ENCODE measurements at regions not wholly inside any gene's neighbourhood (a gene's known extent, or its start where the extent isn't known, plus 50 kb on each side); places are given as distances from the start of the nearest gene placed in this dataset.

- intact Hi-C loops (cut with micrococcal nuclease), result no loop called here
- Mint-ChIP-seq H3K36me3 (ENCODE audit: low read depth) (no peaks in the 10 kb centered on the region), H3K27ac (no peak overlapping the region), H3K4me3 (no peak overlapping the region), H3K4me1 (peaks cover 2% of the 10 kb centered on the region), H3K27me3 (no peaks in the 10 kb centered on the region), H3K9me3 (no peaks in the 10 kb centered on the region)
- no peak for DNase-seq
These were observed 207.2 kb upstream of the GPR26 start for GRCh38 chr10:123458933-123459332.

GRCh38 chr10:123459371-123460091 lies 206.6 kb upstream of the GPR26 start:
- no peak overlapping the region for H3K4me3 Mint-ChIP-seq
- DNase-seq, result no peak
- H3K27ac Mint-ChIP-seq, result no peak overlapping the region
- no peaks in the 10 kb centered on the region for H3K36me3 Mint-ChIP-seq (ENCODE audit: low read depth)
- peaks cover 2% of the 10 kb centered on the region for H3K4me1 Mint-ChIP-seq
- H3K9me3 Mint-ChIP-seq, result no peaks in the 10 kb centered on the region
- no peaks in the 10 kb centered on the region for H3K27me3 Mint-ChIP-seq
- intact Hi-C loops (cut with micrococcal nuclease), result no loop called here

- Mint-ChIP-seq H3K27ac (no peak overlapping the region), H3K36me3 (ENCODE audit: low read depth) (no peaks in the 10 kb centered on the region), H3K27me3 (no peaks in the 10 kb centered on the region), H3K4me3 (no peak overlapping the region), H3K4me1 (peaks cover 2% of the 10 kb centered on the region), H3K9me3 (no peaks in the 10 kb centered on the region)
- intact Hi-C loops (cut with micrococcal nuclease), result no loop called here
- no peak for DNase-seq
These were observed 203.9 kb upstream of the GPR26 start for GRCh38 chr10:123462246-123462645.

- peaks cover 2% of the 10 kb centered on the region for H3K4me1 Mint-ChIP-seq
- intact Hi-C loops (cut with micrococcal nuclease), result no loop called here
These were observed 203.4 kb upstream of the GPR26 start for GRCh38 chr10:123462756-123463155.

GRCh38 chr10:123463181-123463580 lies 203.0 kb upstream of the GPR26 start:
- intact Hi-C loops (cut with micrococcal nuclease), result no loop called here
- Mint-ChIP-seq H3K4me3 (no peak overlapping the region), H3K36me3 (ENCODE audit: low read depth) (no peaks in the 10 kb centered on the region), H3K27me3 (no peaks in the 10 kb centered on the region), H3K9me3 (no peaks in the 10 kb centered on the region), H3K27ac (no peak overlapping the region), H3K4me1 (peaks cover 2% of the 10 kb centered on the region)
- DNase-seq, result no peak

More at GRCh38 chr10:123462756-123463155, 203.4 kb upstream of the GPR26 start:
- DNase-seq, result no peak
- Mint-ChIP-seq H3K9me3 (no peaks in the 10 kb centered on the region), H3K27me3 (no peaks in the 10 kb centered on the region), H3K27ac (no peak overlapping the region), H3K36me3 (ENCODE audit: low read depth) (no peaks in the 10 kb centered on the region), H3K4me3 (no peak overlapping the region)

GRCh38 chr10:123463698-123464097 lies 202.5 kb upstream of the GPR26 start:
- Mint-ChIP-seq H3K27me3 (no peaks in the 10 kb centered on the region), H3K27ac (no peak overlapping the region), H3K36me3 (ENCODE audit: low read depth) (no peaks in the 10 kb centered on the region), H3K4me3 (no peak overlapping the region), H3K4me1 (peaks cover 2% of the 10 kb centered on the region), H3K9me3 (no peaks in the 10 kb centered on the region)
- intact Hi-C loops (cut with micrococcal nuclease), result no loop called here
- no peak for DNase-seq

- Mint-ChIP-seq H3K27me3 (peaks cover 2% of the 10 kb centered on the region), H3K9me3 (no peaks in the 10 kb centered on the region), H3K36me3 (ENCODE audit: low read depth) (no peaks in the 10 kb centered on the region), H3K4me3 (no peak overlapping the region), H3K4me1 (no peaks in the 10 kb centered on the region), H3K27ac (no peak overlapping the region)
- no peak for DNase-seq
- intact Hi-C loops (cut with micrococcal nuclease), result no loop called here
These were observed 201.5 kb upstream of the GPR26 start for GRCh38 chr10:123464430-123465323.

- intact Hi-C loops (cut with micrococcal nuclease), result no loop called here
- Mint-ChIP-seq H3K27me3 (peaks cover 6% of the 10 kb centered on the region), H3K4me3 (no peak overlapping the region), H3K36me3 (ENCODE audit: low read depth) (no peaks in the 10 kb centered on the region), H3K27ac (no peak overlapping the region), H3K9me3 (no peaks in the 10 kb centered on the region), H3K4me1 (no peaks in the 10 kb centered on the region)
- no peak for DNase-seq
These were observed 195.7 kb upstream of the GPR26 start for GRCh38 chr10:123470336-123470921.

- Mint-ChIP-seq H3K9me3 (no peaks in the 10 kb centered on the region), H3K36me3 (ENCODE audit: low read depth) (no peaks in the 10 kb centered on the region), H3K4me1 (no peaks in the 10 kb centered on the region), H3K27ac (no peak overlapping the region), H3K27me3 (peaks cover 6% of the 10 kb centered on the region), H3K4me3 (no peak overlapping the region)
- DNase-seq, result no peak
- intact Hi-C loops (cut with micrococcal nuclease), result no loop called here
These were observed 194.3 kb upstream of the GPR26 start for GRCh38 chr10:123471811-123472210.

GRCh38 chr10:123472606-123473005 lies 193.5 kb upstream of the GPR26 start:
- intact Hi-C loops (cut with micrococcal nuclease), result no loop called here
- Mint-ChIP-seq H3K4me1 (no peaks in the 10 kb centered on the region), H3K27ac (no peak overlapping the region)

GRCh38 chr10:123474700-123475099 lies 191.5 kb upstream of the GPR26 start:
- intact Hi-C loops (cut with micrococcal nuclease), result no loop called here
- Mint-ChIP-seq H3K4me3 (no peak overlapping the region), H3K36me3 (ENCODE audit: low read depth) (no peaks in the 10 kb centered on the region), H3K27me3 (peaks cover 4% of the 10 kb centered on the region), H3K27ac (no peak overlapping the region), H3K4me1 (no peaks in the 10 kb centered on the region), H3K9me3 (no peaks in the 10 kb centered on the region)
- no peak for DNase-seq

More at GRCh38 chr10:123472606-123473005, 193.5 kb upstream of the GPR26 start:
- H3K9me3 Mint-ChIP-seq, result no peaks in the 10 kb centered on the region
- no peak overlapping the region for H3K4me3 Mint-ChIP-seq
- peaks cover 6% of the 10 kb centered on the region for H3K27me3 Mint-ChIP-seq
- no peaks in the 10 kb centered on the region for H3K36me3 Mint-ChIP-seq (ENCODE audit: low read depth)
- no peak for DNase-seq

- Mint-ChIP-seq H3K27ac (no peak overlapping the region), H3K4me1 (no peaks in the 10 kb centered on the region), H3K27me3 (peaks cover 4% of the 10 kb centered on the region), H3K9me3 (no peaks in the 10 kb centered on the region), H3K4me3 (no peak overlapping the region), H3K36me3 (ENCODE audit: low read depth) (no peaks in the 10 kb centered on the region)
- intact Hi-C loops (cut with micrococcal nuclease), result no loop called here
- DNase-seq, result no peak
These were observed 190.7 kb upstream of the GPR26 start for GRCh38 chr10:123475466-123475865.

GRCh38 chr10:123478116-123478515 lies 188.0 kb upstream of the GPR26 start:
- intact Hi-C loops (cut with micrococcal nuclease), result no loop called here
- no peak overlapping the region for H3K27ac Mint-ChIP-seq
- no peak overlapping the region for H3K4me3 Mint-ChIP-seq
- H3K9me3 Mint-ChIP-seq, result no peaks in the 10 kb centered on the region
- no peaks in the 10 kb centered on the region for H3K4me1 Mint-ChIP-seq
- H3K36me3 Mint-ChIP-seq (ENCODE audit: low read depth), result no peaks in the 10 kb centered on the region
- peaks cover 3% of the 10 kb centered on the region for H3K27me3 Mint-ChIP-seq
- DNase-seq, result no peak

- Mint-ChIP-seq H3K36me3 (ENCODE audit: low read depth) (no peaks in the 10 kb centered on the region), H3K4me3 (no peak overlapping the region), H3K9me3 (no peaks in the 10 kb centered on the region), H3K27me3 (no peaks in the 10 kb centered on the region), H3K27ac (no peak overlapping the region), H3K4me1 (no peaks in the 10 kb centered on the region)
- intact Hi-C loops (cut with micrococcal nuclease), result no loop called here
- DNase-seq, result no peak
These were observed 186.5 kb upstream of the GPR26 start for GRCh38 chr10:123479640-123480039.

Measured in activated CD4-positive, alpha-beta T cell treated with anti-CD3 and anti-CD28 coated beads, Interleukin-2, amount 10 ng/mL, durations not matched to agents 24 days and 14 days (primary cell).